Testis (tissue), 2 donors: ENCODE measurements at regions not wholly inside any gene's neighbourhood (a gene's known extent, or its start where the extent isn't known, plus 50 kb on each side); places are given as distances from the start of the nearest gene placed in this dataset.

Experiments
- POLR2A ChIP-seq: fragments of 450-650 bp; IDR thresholded peaks from one replicate; pipeline ENCODE4 v1.6.1; 2017; ENCODE audit warnings: antibody characterized with exemption, mild to moderate bottlenecking, moderate library complexity
- TF ChIP-seq, protein P1 (sequence below), 3 experiments: fragments of 450-650 bp in 2 of 3; fragments of 200-600 bp in 1 of 3; sonication (generic) in 1 of 3; IDR thresholded peaks; one replicate each; pipeline ENCODE4 v1.5.1; 2016 to 2019; ENCODE audit warnings: antibody characterized with exemption in 3 of 3, mild to moderate bottlenecking in 2 of 3, moderate library complexity in 1 of 3

DNA sequence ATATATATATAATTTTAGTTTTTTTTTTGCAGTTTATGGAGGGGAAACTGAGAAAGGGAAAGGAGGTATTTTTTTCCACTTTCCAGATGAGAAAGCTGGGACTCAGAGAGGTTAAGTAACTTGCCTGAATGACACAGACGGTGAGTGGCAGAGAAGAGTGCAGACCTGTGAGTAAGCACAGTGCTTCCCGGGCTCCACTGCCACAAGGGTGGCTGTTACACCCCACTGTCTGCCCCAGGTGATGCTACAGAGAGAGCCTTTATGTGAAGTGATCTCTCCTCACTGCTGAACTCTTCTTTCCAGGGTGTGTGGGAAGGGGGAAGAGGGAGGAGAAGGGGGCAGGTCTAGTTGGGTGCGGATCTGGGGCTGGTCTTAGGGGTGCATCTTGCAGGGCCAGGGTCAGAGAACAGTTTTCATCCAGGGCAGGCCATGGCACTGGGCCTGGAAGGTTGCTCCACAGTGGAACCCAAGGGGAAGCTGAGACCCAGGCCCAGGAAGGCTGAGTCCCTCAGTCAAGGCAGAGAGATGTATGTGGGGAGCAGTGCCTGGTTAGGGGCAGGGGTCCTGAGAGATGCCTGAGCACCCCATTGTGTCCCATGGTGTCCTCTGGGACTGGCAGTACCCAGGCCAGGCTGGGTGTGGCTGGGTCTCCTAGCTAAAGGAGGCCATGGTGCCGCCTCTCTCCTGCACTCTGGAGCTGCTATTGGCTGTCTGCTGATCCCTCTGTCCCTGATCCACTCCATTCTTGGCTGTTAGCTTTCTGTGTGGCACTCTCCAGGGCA is 357.5 kb downstream of the PTPRU start:
- TF ChIP-seq, protein P1, sequence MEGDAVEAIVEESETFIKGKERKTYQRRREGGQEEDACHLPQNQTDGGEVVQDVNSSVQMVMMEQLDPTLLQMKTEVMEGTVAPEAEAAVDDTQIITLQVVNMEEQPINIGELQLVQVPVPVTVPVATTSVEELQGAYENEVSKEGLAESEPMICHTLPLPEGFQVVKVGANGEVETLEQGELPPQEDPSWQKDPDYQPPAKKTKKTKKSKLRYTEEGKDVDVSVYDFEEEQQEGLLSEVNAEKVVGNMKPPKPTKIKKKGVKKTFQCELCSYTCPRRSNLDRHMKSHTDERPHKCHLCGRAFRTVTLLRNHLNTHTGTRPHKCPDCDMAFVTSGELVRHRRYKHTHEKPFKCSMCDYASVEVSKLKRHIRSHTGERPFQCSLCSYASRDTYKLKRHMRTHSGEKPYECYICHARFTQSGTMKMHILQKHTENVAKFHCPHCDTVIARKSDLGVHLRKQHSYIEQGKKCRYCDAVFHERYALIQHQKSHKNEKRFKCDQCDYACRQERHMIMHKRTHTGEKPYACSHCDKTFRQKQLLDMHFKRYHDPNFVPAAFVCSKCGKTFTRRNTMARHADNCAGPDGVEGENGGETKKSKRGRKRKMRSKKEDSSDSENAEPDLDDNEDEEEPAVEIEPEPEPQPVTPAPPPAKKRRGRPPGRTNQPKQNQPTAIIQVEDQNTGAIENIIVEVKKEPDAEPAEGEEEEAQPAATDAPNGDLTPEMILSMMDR (IDR thresholded peaks at IDR 0.05), result no peak
- TF ChIP-seq POLR2A, result no peak
